ENCODE measurements at regions not wholly inside any gene's neighbourhood (a gene's known extent, or its start where the extent isn't known, plus 50 kb on each side); places are given as distances from the start of the nearest gene placed in this dataset.

DNA sequence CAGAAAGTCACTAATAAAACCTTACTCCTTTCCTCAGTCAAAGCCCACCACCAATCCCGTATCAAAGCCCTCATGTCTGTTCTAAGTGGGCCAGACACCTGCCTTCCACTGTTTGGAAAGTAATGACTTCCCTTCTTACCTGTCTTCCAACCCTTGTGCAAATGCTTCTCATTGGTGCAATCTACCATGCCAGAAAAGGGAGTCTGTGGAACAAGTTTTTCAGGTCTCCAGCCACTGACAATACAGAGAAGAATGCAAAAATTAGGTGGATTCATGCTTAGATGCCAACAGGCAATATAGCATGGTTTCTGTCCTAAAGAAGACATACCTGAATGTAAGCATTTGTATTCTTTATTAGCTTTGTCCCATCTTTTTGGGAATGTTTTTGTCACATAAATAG is 1140.6 kb upstream of the LRRTM1 start:
- no peaks in the 10 kb centered on the region for H3K36me3 ChIP-seq
- H3K27me3 ChIP-seq, result no peaks in the 10 kb centered on the region
- H3K4me1 ChIP-seq, result no peaks in the 10 kb centered on the region
- intact Hi-C loops (cut with DNase I), result no loop called here
- TF ChIP-seq CTCF (IDR thresholded peaks at IDR 0.05), result no peak
- no peak overlapping the region for H3K27ac ChIP-seq
- WGBS, 2 donors, result 35 to 36% methylated on average over 1 of the region's 1 CpG
- H3K4me3 ChIP-seq, result no peak overlapping the region
- no peak for DNase-seq
- FAIRE-seq, result no peak
- ATAC-seq, result no peak
- no peaks in the 10 kb centered on the region for H3K9me3 ChIP-seq

DNA sequence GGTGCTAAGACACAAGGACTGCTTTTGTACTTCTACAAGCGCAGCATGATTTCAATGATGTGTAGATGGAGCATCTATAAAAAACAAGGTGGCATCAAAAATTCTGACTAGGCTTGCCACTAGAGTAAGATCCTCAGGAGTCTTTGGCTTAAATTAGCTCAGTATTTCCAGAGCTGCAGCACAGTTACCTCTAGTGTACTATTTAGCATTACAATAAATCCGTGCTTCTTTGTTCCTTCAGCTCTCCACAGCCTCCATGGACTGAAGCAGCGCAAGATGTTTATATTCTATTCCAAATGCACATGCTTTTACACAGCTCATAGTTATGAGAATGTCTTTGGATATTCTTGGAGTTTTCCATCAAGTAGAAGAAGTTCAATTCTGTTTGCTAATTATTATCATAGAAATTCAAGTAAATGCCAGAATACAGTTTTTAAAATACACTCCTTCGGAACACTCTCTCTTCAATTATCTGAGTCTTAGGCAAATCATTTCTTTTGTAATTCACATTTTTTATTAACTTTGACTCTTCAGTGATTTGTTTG is 1133.0 kb upstream of the LRRTM1 start:
- DNase-seq, result no peak
- H3K4me3 ChIP-seq, result no peak overlapping the region
- ATAC-seq, result no peak
- intact Hi-C loops (cut with DNase I), result no loop called here
- H3K4me1 ChIP-seq, result no peaks in the 10 kb centered on the region
- H3K36me3 ChIP-seq, result no peaks in the 10 kb centered on the region
- no peak overlapping the region for H3K27ac ChIP-seq
- 68 to 76% methylated on average over 4 of the region's 4 CpGs for WGBS, 2 donors
- H3K27me3 ChIP-seq, result no peaks in the 10 kb centered on the region
- no peak for FAIRE-seq
- no peak for TF ChIP-seq CTCF (IDR thresholded peaks at IDR 0.05)
- no peaks in the 10 kb centered on the region for H3K9me3 ChIP-seq

- Histone ChIP-seq H3K4me1 (no peaks in the 10 kb centered on the region), H3K36me3 (no peaks in the 10 kb centered on the region), H3K27ac (no peak overlapping the region), H3K27me3 (no peaks in the 10 kb centered on the region), H3K4me3 (no peak overlapping the region), H3K9me3 (no peaks in the 10 kb centered on the region)
- intact Hi-C loops (cut with DNase I), result no loop called here
- no peak for FAIRE-seq
- 58 to 63% methylated on average over 6 of the region's 6 CpGs for WGBS, 2 donors
- TF ChIP-seq CTCF (IDR thresholded peaks at IDR 0.05), result no peak
- no peak for DNase-seq
- no peak for ATAC-seq
Observed at GRCh38 chr2:81436256-81436655, 1131.7 kb upstream of the LRRTM1 start.

DNA sequence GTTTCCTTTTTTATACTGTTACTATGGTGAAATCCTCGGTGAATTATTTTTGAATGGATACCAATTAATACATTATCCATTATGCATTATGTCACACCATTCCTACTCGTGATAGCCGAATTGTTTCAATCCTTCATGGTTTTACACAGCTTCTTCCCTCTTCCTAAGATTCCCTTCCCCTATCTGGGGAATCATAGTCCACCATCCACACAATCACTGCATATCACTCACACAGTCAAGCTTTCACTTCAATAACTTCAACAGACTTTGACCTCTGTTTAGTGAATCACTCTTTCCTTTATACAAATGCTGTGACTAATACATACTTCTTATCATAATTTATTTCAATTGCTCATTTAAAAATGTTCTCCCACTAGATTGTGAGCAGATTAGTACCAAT is 1108.1 kb upstream of the LRRTM1 start:
- WGBS, 2 donors, result 32 to 40% methylated on average over 3 of the region's 3 CpGs
- peak in 3 of 4 donors; percentile 18 to 49 (median 36) for ATAC-seq
- H3K36me3 ChIP-seq, result no peaks in the 10 kb centered on the region

More for the DNA sequence above, 1108.1 kb upstream of the LRRTM1 start:
- TF ChIP-seq CTCF (IDR thresholded peaks at IDR 0.05), result no peak
- no peaks in the 10 kb centered on the region for H3K9me3 ChIP-seq
- DNase-seq (no peak), FAIRE-seq (no peak)
- no peak overlapping the region for H3K27ac ChIP-seq
- intact Hi-C loops (cut with DNase I), result no loop called here
- H3K4me1 ChIP-seq, result no peaks in the 10 kb centered on the region
- H3K27me3 ChIP-seq, result no peaks in the 10 kb centered on the region
- no peak overlapping the region for H3K4me3 ChIP-seq

Data from pancreas (tissue), 10 donors.